ENCODE measurements at regions not wholly inside any gene's neighbourhood (a gene's known extent, or its start where the extent isn't known, plus 50 kb on each side); places are given as distances from the start of the nearest gene placed in this dataset.

DNA sequence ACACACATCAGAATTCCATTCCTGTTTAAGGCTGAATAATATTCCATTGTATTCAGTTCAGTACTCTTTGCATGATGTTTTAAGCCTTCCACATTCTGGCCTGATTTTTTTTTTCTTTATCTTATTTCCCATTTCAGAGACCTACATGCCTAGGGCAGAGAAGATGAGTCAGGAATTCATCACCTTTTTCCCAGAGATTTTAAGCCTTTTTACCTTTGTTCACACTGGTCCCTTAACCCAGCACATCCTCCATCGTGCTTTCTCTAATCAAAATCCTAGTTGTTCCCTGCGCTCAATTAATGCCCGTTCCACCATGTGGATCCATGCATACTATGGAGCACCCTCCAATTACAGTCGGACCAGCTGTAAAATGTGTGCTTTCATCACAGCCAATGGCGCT is 245.1 kb downstream of the DHX15 start:
- Histone ChIP-seq H3K79me2 (ENCODE audit: low read depth) (no peaks in the 10 kb centered on the region), H2AFZ (replicated peaks) (no peak overlapping the region), H3F3A (ENCODE audit: low read depth) (no peaks in the 10 kb centered on the region), H3K4me2 (no peak overlapping the region), H3K36me3 (no peaks in the 10 kb centered on the region), H3K9ac (no peak overlapping the region), H4K20me1 (ENCODE audit: low read depth) (no peaks in the 10 kb centered on the region), H3K4me3 (no peak overlapping the region), H3K27me3 (no peaks in the 10 kb centered on the region), H3K4me1 (no peaks in the 10 kb centered on the region), H3K27ac (no peak overlapping the region), H3K9me3 (ENCODE audit: low read depth) (no peaks in the 10 kb centered on the region)
- Mint-ChIP-seq H3K4me1 (no peaks in the 10 kb centered on the region), H3K9me3 (no peaks in the 10 kb centered on the region), H3K27me3 (ENCODE audit: insufficient read depth, low read depth) (no peaks in the 10 kb centered on the region), H3K36me3 (no peaks in the 10 kb centered on the region), H3K4me3 (no peak overlapping the region), H3K27ac (no peak overlapping the region)
- DNase-seq (ENCODE audit: low spot score): no peak
- TF ChIP-seq EZH2 (IDR thresholded peaks at IDR 0.05): no peak
- TF ChIP-seq EZH2phosphoT487 (IDR thresholded peaks at IDR 0.05): no peak
- TF ChIP-seq, protein P1, sequence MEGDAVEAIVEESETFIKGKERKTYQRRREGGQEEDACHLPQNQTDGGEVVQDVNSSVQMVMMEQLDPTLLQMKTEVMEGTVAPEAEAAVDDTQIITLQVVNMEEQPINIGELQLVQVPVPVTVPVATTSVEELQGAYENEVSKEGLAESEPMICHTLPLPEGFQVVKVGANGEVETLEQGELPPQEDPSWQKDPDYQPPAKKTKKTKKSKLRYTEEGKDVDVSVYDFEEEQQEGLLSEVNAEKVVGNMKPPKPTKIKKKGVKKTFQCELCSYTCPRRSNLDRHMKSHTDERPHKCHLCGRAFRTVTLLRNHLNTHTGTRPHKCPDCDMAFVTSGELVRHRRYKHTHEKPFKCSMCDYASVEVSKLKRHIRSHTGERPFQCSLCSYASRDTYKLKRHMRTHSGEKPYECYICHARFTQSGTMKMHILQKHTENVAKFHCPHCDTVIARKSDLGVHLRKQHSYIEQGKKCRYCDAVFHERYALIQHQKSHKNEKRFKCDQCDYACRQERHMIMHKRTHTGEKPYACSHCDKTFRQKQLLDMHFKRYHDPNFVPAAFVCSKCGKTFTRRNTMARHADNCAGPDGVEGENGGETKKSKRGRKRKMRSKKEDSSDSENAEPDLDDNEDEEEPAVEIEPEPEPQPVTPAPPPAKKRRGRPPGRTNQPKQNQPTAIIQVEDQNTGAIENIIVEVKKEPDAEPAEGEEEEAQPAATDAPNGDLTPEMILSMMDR (IDR thresholded peaks at IDR 0.05): no peak

DNA sequence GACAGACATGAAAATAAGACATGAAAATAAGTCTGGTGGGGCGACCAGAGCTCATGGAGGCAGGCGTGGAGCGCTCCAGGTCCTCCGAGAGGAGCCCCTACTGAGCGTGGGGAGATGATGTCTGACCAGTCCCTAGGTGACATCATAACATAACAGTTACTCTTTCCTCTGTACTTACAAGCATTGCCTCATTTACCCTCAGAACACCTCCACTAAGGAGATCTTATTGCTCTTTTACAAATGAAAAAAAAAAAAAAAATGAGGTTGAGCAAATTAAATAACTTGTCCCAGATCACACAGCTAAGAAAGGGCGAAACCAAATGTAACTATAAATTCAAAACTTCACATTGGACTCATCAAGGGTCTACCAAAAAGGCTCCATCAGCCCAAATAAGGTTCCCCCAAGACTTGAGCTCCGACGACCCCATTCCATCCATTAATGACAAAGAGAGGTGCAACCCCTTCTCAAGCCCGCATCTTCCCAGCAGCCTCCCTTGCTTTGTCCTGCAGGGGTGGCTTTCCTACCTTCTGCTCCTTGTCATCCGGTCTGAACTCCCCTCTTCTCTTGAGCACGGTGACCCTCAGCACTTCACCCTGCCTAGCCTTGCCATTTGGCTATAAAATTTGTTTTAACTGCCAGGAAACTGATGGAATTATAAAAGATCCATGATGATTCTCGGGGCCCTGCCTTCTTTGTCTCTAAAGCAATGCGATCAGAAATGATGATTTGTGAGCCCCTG is 246.7 kb downstream of the DHX15 start:
- DNase-seq (ENCODE audit: low spot score): no peak
- no peak overlapping the region for H3K27ac ChIP-seq
- H3K27me3 ChIP-seq: no peaks in the 10 kb centered on the region
- peaks cover 4% of the 10 kb centered on the region for H3K79me2 ChIP-seq (ENCODE audit: low read depth)
- H3K36me3 ChIP-seq: no peaks in the 10 kb centered on the region
- no peak overlapping the region for H3K4me2 ChIP-seq
- H3K27ac Mint-ChIP-seq: no peak overlapping the region
- H3K36me3 Mint-ChIP-seq: no peaks in the 10 kb centered on the region
- H3K4me3 ChIP-seq: no peak overlapping the region
- H3K27me3 Mint-ChIP-seq (ENCODE audit: insufficient read depth, low read depth): no peaks in the 10 kb centered on the region
- TF ChIP-seq, protein P1 (IDR thresholded peaks at IDR 0.05): no peak
- TF ChIP-seq EZH2phosphoT487 (IDR thresholded peaks at IDR 0.05): no peak
- TF ChIP-seq EZH2 (IDR thresholded peaks at IDR 0.05): no peak
- no peaks in the 10 kb centered on the region for H3K4me1 ChIP-seq
- no peaks in the 10 kb centered on the region for H4K20me1 ChIP-seq (ENCODE audit: low read depth)
- no peaks in the 10 kb centered on the region for H3K9me3 Mint-ChIP-seq
- no peak overlapping the region for H2AFZ ChIP-seq (replicated peaks)
- H3K9me3 ChIP-seq (ENCODE audit: low read depth): no peaks in the 10 kb centered on the region
- H3K4me1 Mint-ChIP-seq: no peaks in the 10 kb centered on the region
- no peaks in the 10 kb centered on the region for H3F3A ChIP-seq (ENCODE audit: low read depth)
- H3K9ac ChIP-seq: no peak overlapping the region
- no peak overlapping the region for H3K4me3 Mint-ChIP-seq

DNA sequence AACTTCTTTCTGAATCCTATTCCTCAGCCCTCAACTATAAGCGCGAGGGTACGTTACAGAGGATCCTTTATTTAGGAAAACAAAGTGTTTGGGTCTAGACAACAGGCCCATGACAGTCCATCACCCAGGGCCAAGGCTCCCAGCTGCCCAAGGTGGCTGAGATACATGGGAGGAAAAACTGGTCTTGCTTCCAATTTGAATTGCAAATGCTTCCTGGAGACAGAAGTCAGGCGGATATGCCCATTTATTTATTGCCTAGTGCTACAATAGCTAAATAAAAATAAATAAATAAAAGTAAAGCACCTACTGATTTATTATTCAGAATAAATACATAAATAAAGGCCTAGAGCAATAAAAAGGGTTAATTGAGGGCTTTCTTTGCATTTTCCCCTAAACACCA is 248.7 kb downstream of the DHX15 start:
- no peaks in the 10 kb centered on the region for H3K36me3 ChIP-seq
- Mint-ChIP-seq H3K36me3 (no peaks in the 10 kb centered on the region), H3K4me1 (no peaks in the 10 kb centered on the region), H3K27me3 (ENCODE audit: insufficient read depth, low read depth) (no peaks in the 10 kb centered on the region), H3K9me3 (no peaks in the 10 kb centered on the region), H3K27ac (no peak overlapping the region), H3K4me3 (no peak overlapping the region)
- peaks cover 8% of the 10 kb centered on the region for H3K4me1 ChIP-seq
- H3K27me3 ChIP-seq: no peaks in the 10 kb centered on the region
- H4K20me1 ChIP-seq (ENCODE audit: low read depth): no peaks in the 10 kb centered on the region
- H3K4me3 ChIP-seq: no peak overlapping the region
- no peak overlapping the region for H3K9ac ChIP-seq
- peaks cover 21% of the 10 kb centered on the region for H3K79me2 ChIP-seq (ENCODE audit: low read depth)
- H3F3A ChIP-seq (ENCODE audit: low read depth): no peaks in the 10 kb centered on the region
- no peak overlapping the region for H2AFZ ChIP-seq (replicated peaks)
- H3K9me3 ChIP-seq (ENCODE audit: low read depth): no peaks in the 10 kb centered on the region
- H3K27ac ChIP-seq: no peak overlapping the region
- TF ChIP-seq EZH2phosphoT487 (IDR thresholded peaks at IDR 0.05) (no peak), EZH2 (IDR thresholded peaks at IDR 0.05) (no peak)
- TF ChIP-seq, protein P1 (IDR thresholded peaks at IDR 0.05): no peak
- DNase-seq (ENCODE audit: low spot score): no peak
- H3K4me2 ChIP-seq: no peak overlapping the region

Measured in neural progenitor cell (in vitro differentiated cells).